GM23338 (cell line): ENCODE measurements at regions not wholly inside any gene's neighbourhood (a gene's known extent, or its start where the extent isn't known, plus 50 kb on each side); places are given as distances from the start of the nearest gene placed in this dataset.

ENCODE experiments used
- ATAC-seq: fragments of 200-7000 bp; cut with Tn5 transposase; 3 replicates; pipeline ENCODE4 v1.9.1; 2020
- DNase-seq: peaks from one replicate; pipeline ENCODE4 v3.0.0-alpha.2; 2015; ENCODE audit warnings: low spot score
- H2AFZ ChIP-seq: fragments of 200-600 bp; sonication (generic); 2 replicates; pipeline ENCODE4 v1.8.0; 2016; ENCODE audit warnings: antibody characterized with exemption, mild to moderate bottlenecking, moderate library complexity
- H3F3A ChIP-seq: fragments of 200-600 bp; sonication (generic); replicated peaks from 2 replicates; pipeline ENCODE4 v1.8.0; 2017; ENCODE audit warnings: antibody characterized with exemption, mixed run types, low read depth
- H3K27ac ChIP-seq: fragments of 200-600 bp; sonication (generic); 2 replicates; pipeline ENCODE4 v1.6.1; 2016; ENCODE audit warnings: low read depth
- H3K27me3 ChIP-seq: fragments of 200-600 bp; sonication (generic); 2 replicates; pipeline ENCODE4 v1.8.0; 2016; ENCODE audit warnings: mild to moderate bottlenecking, mixed run types, moderate library complexity; ENCODE audit not compliant: insufficient read depth
- H3K36me3 ChIP-seq: fragments of 200-600 bp; sonication (generic); 2 replicates; pipeline ENCODE4 v1.8.0; 2016; ENCODE audit warnings: mild to moderate bottlenecking; ENCODE audit not compliant: insufficient read depth
- H3K4me1 ChIP-seq: fragments of 200-600 bp; sonication (generic); 2 replicates; pipeline ENCODE4 v1.8.0; 2016; ENCODE audit warnings: mild to moderate bottlenecking, moderate library complexity; ENCODE audit not compliant: insufficient read depth
- H3K4me2 ChIP-seq: fragments of 200-600 bp; sonication (generic); 2 replicates; pipeline ENCODE4 v1.7.1; 2017; ENCODE audit warnings: mixed run types
- H3K4me3 ChIP-seq: fragments of 200-600 bp; sonication (generic); 2 replicates; pipeline ENCODE4 v1.6.1; 2016; ENCODE audit warnings: mixed run types
- H3K79me2 ChIP-seq: fragments of 200-600 bp; sonication (generic); replicated peaks from 2 replicates; pipeline ENCODE4 v1.8.0; 2017; ENCODE audit warnings: mild to moderate bottlenecking; ENCODE audit not compliant: insufficient read depth
- H3K9me2 ChIP-seq: fragments of 200-600 bp; sonication (generic); 2 replicates; pipeline ENCODE4 v1.8.0; 2017; ENCODE audit not compliant: insufficient read depth
- H4K20me1 ChIP-seq: fragments of 200-600 bp; sonication (generic); replicated peaks from 2 replicates; pipeline ENCODE4 v1.8.0; 2017; ENCODE audit warnings: mild to moderate bottlenecking; ENCODE audit not compliant: insufficient read depth
- H3K27ac Mint-ChIP-seq: 2 replicates; pipeline ENCODE4 v1.8.0; 2020; ENCODE audit warnings: inconsistent platforms, mild to moderate bottlenecking, moderate library complexity, mixed read lengths
- H3K27me3 Mint-ChIP-seq: 3 replicates; pipeline ENCODE4 v1.8.0; 2022; ENCODE audit warnings: low read depth, mild to moderate bottlenecking, moderate library complexity, mixed read lengths, inconsistent platforms; ENCODE audit not compliant: insufficient read depth, poor library complexity
- H3K36me3 Mint-ChIP-seq: 3 replicates; pipeline ENCODE4 v1.8.0; 2021; ENCODE audit warnings: low read depth, mild to moderate bottlenecking, inconsistent platforms, moderate library complexity, mixed read lengths
- H3K4me1 Mint-ChIP-seq: 3 replicates; pipeline ENCODE4 v1.8.0; 2020; ENCODE audit warnings: mild to moderate bottlenecking, inconsistent platforms, mixed read lengths
- H3K4me3 Mint-ChIP-seq: 3 replicates; pipeline ENCODE4 v1.8.0; 2021; ENCODE audit warnings: moderate library complexity, mild to moderate bottlenecking, inconsistent platforms, mixed read lengths
- H3K9me3 Mint-ChIP-seq: 3 replicates; pipeline ENCODE4 v1.8.0; 2020; ENCODE audit warnings: moderate library complexity, mild to moderate bottlenecking, inconsistent platforms, mixed read lengths
- CREB1 ChIP-seq: fragments of 250-450 bp; sonication (Bioruptor Pico); IDR thresholded peaks from 2 replicates; pipeline ENCODE4 v1.5.0; 2020; ENCODE audit warnings: low read depth, mild to moderate bottlenecking, moderate library complexity
- ETS1 ChIP-seq: IDR thresholded peaks from 2 replicates; pipeline ENCODE4 v1.6.1; 2016; ENCODE audit warnings: antibody characterized with exemption
- EZH2 ChIP-seq: fragments of 200-600 bp; sonication (generic); IDR thresholded peaks from one replicate; pipeline ENCODE4 v1.8.0; 2017; ENCODE audit warnings: antibody characterized with exemption, mild to moderate bottlenecking, low read depth; ENCODE audit not compliant: unreplicated experiment
- EZH2phosphoT487 ChIP-seq: fragments of 200-600 bp; sonication (generic); IDR thresholded peaks from one replicate; pipeline ENCODE4 v1.8.1; 2018; ENCODE audit warnings: antibody characterized with exemption; ENCODE audit not compliant: unreplicated experiment
- ZNF331 ChIP-seq: fragments of 250-450 bp; sonication (Bioruptor Pico); IDR thresholded peaks from 2 replicates; pipeline ENCODE4 v1.5.0; 2020; ENCODE audit warnings: low read depth, mild to moderate bottlenecking, moderate library complexity
- ZNF462 ChIP-seq: fragments of 250-450 bp; sonication (Bioruptor Pico); IDR thresholded peaks from 2 replicates; pipeline ENCODE4 v1.5.0; 2020; ENCODE audit warnings: mild to moderate bottlenecking, moderate library complexity

- H4K20me1 ChIP-seq, result no peaks in the 10 kb centered on the region
- Mint-ChIP-seq H3K36me3 (no peaks in the 10 kb centered on the region; the same call in 2 of the 3 replicates), H3K27ac (no peak overlapping the region), H3K4me1 (no peaks in the 10 kb centered on the region; the same call in 2 of the 3 replicates), H3K4me3 (no peak overlapping the region), H3K27me3 (no peaks in the 10 kb centered on the region), H3K9me3 (peaks cover 3% of the 10 kb centered on the region; the same call in 1 of the 3 replicates)
- H3K4me1 ChIP-seq, result no peaks in the 10 kb centered on the region
- H3K36me3 ChIP-seq, result no peaks in the 10 kb centered on the region
- no peaks in the 10 kb centered on the region for H3F3A ChIP-seq
- H3K27ac ChIP-seq, result no peak overlapping the region
- no peak overlapping the region for H3K4me3 ChIP-seq
- peaks cover 6% of the 10 kb centered on the region; the same call in 1 of the 2 replicates for H3K9me2 ChIP-seq
- no peaks in the 10 kb centered on the region for H3K79me2 ChIP-seq
- ATAC-seq, result no peak
- no peak for DNase-seq
- H2AFZ ChIP-seq, result no peak overlapping the region
- TF ChIP-seq EZH2 (no peak), ZNF462 (no peak), CREB1 (no peak), ETS1 (no peak)
- H3K4me2 ChIP-seq, result no peak overlapping the region
- H3K27me3 ChIP-seq, result no peaks in the 10 kb centered on the region
These were observed 283.6 kb upstream of the RPS23 start for GRCh38 chr5:82561797-82562196.

- Histone ChIP-seq H3K9me2 (peaks cover 3% of the 10 kb centered on the region; the same call in 1 of the 2 replicates), H3K36me3 (no peaks in the 10 kb centered on the region), H3K27me3 (no peaks in the 10 kb centered on the region), H3K27ac (no peak overlapping the region), H3K4me3 (no peak overlapping the region), H3K4me2 (no peak overlapping the region), H4K20me1 (no peaks in the 10 kb centered on the region), H2AFZ (no peak overlapping the region), H3K79me2 (no peaks in the 10 kb centered on the region), H3K4me1 (no peaks in the 10 kb centered on the region), H3F3A (no peaks in the 10 kb centered on the region)
- no peak for ATAC-seq
- H3K27ac Mint-ChIP-seq, result no peak overlapping the region
- H3K27me3 Mint-ChIP-seq, result no peaks in the 10 kb centered on the region
- peaks cover 3% of the 10 kb centered on the region; the same call in 1 of the 3 replicates for H3K9me3 Mint-ChIP-seq
- H3K36me3 Mint-ChIP-seq, result no peaks in the 10 kb centered on the region; the same call in 2 of the 3 replicates
- no peak for DNase-seq
- no peaks in the 10 kb centered on the region; the same call in 2 of the 3 replicates for H3K4me1 Mint-ChIP-seq
- no peak overlapping the region for H3K4me3 Mint-ChIP-seq
- TF ChIP-seq EZH2phosphoT487, result no peak
- no peak for TF ChIP-seq EZH2
- TF ChIP-seq ZNF331 (CRISPR knock-in tag), result no peak
- no peak for TF ChIP-seq ETS1
These were observed 282.8 kb upstream of the RPS23 start for GRCh38 chr5:82560969-82561368.
